HG03571 (cell line): ENCODE measurements at regions not wholly inside any gene's neighbourhood (a gene's known extent, or its start where the extent isn't known, plus 50 kb on each side); places are given as distances from the start of the nearest gene placed in this dataset.
A peak's percentile ranks its signal among the peaks of the same experiment; 100 is the strongest.
"Not testable (repeated sequence)": the region's sequence is repeated elsewhere in the genome, so short reads cannot be mapped to it uniquely, and the experiment has no call there.

Experiments
- ATAC-seq: cut with Tn5 transposase; IDR thresholded peaks from one replicate; pipeline ENCODE4 v1.9.1; 2021; ENCODE audit not compliant: unreplicated experiment

- no peak for ATAC-seq
Observed at GRCh38 chr6:51289041-51289440, 470.4 kb downstream of the TFAP2B start.

- ATAC-seq = no peak
Observed at GRCh38 chr6:51292659-51293058, 474.0 kb downstream of the TFAP2B start.

DNA sequence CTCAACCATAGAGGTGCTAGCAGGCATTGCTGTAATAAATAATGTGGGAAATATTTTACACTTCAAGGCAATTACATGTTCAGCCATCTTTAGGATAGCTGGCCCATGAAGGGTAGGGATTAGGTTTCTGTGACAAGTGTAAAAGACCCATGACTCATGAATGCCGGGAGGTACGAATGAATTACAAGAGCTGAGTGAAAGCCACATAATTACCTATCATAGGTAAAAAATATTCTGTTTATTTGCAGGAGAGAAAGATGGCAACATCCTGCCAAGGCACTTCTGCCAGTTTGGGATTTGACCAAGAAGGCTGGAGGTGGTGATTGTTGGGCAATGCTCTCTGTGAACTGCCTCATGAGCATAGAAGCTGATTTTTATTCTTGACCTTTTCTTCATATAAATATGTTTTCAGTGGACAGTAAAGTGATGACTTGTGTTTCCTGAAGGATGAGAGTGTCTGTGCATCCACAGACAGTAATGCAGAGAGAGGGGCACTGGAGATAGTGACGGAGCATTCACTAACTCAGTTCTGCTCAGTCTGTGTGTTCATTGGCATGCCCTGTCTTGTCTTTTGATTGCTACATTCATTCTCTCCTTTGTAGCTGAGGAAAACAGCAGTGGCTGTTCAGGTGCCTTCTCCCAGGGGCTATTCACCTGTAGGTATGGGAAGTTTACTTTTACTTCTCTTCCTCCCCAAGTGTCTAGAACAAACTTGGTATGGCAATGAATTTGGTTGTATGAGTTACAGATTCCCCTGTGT lies 481.1 kb downstream of the TFAP2B start:
- no peak for ATAC-seq

- ATAC-seq = no peak
Observed at GRCh38 chr6:51300510-51300909, 481.8 kb downstream of the TFAP2B start.

GRCh38 chr6:51301962-51302361 lies 483.3 kb downstream of the TFAP2B start:
- ATAC-seq = no peak

DNA sequence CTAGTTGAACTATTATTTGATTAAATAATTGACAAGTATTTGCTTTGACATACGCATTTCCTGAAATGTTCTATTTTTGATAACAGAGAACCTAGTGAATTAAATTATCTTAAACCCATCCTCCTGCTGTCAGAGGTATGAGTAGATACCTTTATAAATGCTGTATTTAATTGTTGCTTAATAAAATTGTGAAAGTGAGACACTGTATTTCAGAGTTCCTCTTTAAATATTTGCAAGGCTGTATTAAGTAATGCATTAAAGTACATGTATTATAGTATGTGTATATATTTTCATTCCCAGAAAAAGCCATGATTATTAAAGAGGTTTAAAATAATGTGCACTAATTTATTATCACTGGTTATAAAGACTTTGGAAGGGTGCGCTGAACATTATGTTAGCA lies 483.8 kb downstream of the TFAP2B start:
- ATAC-seq = no peak

DNA sequence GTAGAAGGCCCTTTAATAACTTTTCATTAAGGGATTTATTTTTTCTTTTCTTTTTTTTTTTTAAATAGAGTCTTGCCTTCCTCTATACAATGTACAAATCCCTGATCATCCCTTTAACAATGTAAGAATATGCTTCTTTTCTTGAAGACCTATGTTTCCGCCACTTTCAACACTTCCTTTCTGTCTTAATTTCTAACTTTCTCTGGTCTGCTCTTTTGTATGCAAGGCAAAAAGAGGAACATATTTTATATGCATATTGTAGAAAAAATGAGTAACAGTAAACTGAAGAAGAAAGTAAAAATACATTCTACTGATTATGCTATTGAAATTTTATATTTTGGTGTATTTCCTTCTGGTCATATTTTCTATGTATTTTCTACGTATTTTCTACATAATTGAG lies 484.7 kb downstream of the TFAP2B start:
- no peak for ATAC-seq

DNA sequence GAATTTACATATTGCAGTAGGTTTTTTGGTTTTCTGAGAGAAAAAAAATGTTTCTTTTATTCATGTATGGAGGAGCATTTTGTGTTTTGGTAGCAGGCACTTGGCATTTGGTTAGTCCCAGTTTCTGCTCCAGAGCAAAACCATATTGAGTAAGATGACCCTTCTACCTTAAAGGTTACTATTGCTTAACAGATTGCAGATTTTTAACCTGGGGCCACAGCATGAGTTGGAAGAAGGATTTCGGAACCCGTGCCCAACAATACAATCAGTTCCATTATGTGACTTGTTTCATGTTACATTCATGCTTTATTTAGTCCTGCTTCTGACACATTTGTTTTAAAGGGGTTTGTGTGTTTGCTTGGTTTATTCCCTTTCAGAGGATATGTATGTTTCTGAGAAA lies 496.3 kb downstream of the TFAP2B start:
- no peak for ATAC-seq

DNA sequence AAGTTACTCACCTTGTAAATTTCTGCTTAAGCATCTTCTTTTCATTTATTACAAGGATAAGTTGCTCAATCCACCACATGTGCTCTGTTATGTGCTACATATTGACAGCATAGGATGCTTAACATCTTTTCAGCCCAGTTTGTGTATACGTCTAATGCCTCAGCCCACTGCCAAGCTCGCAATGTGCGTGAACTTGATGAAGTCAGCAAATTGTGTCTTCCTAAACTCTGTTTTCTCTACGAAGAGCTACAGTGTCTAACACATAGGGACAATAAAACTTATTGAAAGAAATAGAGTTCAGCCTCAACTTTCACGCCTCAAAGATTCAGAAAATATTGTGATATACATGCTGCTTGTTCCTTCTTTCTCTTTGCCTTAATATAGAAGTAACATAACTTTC lies 500.0 kb downstream of the TFAP2B start:
- ATAC-seq = no peak

GRCh38 chr6:51321477-51321876 lies 502.8 kb downstream of the TFAP2B start:
- not testable (repeated sequence) for ATAC-seq

- no peak for ATAC-seq
Observed at GRCh38 chr6:51322505-51322904, 503.8 kb downstream of the TFAP2B start.

DNA sequence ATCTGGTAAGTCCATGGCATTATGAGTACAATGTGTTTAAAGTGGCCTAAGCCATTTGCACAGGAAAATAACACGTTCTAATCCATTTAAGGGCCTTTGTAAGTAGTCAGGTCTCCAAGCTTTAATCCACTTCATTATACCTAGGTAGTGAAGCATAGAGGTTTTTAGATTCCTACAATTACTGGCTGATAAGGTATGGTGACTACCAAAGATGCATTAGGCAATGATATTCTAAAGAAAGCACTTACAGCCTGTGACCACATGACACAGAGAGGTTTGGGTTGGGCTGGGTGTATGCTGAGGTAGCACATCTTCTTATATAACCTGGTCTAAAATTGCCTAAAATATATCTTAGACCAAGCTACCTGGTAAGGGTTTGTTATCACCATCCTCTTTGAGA lies 504.4 kb downstream of the TFAP2B start:
- ATAC-seq = no peak

- no peak for ATAC-seq
Observed at GRCh38 chr6:51330971-51331370, 512.3 kb downstream of the TFAP2B start.

GRCh38 chr6:51335543-51335942 lies 516.9 kb downstream of the TFAP2B start:
- no peak for ATAC-seq

DNA sequence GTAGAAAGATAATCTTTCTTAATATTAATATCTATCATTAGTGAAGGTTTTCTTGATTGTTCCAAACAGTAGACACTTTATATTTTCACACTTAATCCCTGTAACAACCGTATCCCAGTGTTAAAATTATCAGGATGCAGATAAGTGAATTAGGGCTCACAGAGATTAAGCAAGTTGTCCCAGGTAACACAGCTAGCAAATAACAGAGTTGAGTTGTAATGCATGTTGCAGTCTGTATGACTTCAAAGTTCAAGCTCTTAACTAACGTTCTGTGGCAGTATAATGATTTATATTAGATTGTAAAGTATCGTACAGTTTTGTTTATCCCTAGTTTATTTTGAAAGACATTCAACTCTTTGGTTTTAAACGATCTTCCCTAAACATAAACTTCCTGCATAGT lies 517.5 kb downstream of the TFAP2B start:
- ATAC-seq = no peak

DNA sequence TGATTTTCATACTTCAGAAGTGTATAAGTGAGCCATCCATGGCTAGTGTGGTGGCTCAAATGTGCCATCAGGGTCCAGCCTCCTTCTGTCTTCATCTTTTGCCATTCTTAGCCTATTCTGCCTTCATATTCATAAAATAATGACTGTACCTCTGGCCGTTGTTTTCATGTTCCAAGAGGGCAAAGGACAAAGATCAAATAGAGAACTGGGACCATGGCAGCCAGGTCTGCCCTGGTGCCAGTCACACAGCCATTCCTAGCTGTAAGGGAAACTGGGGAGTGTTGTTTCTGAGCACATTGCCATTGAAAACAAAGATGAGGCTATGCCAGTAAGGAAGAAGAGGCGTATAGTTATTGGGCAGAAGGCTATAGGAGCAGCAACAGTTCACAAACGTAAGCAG lies 518.6 kb downstream of the TFAP2B start:
- ATAC-seq = no peak

DNA sequence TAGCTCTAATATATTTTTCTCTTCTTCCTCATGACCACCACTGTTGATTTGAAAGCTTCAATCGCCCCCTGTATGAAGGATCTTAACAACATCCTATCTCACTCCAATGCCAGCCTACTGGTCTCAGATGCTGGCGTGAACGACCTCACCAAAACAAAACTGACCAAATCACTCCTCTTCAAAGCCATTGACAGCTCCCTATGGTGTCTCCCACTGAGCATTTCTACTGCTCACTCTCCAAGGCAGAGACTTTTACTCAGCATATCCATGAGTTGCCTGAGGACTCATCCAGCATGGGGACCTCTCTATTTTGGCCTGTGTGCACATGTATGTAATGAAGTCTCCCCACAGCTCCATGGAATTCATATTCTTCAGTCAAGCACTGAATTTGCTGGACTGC lies 520.4 kb downstream of the TFAP2B start:
- no peak for ATAC-seq

GRCh38 chr6:51339728-51340127 lies 521.1 kb downstream of the TFAP2B start:
- ATAC-seq = no peak

GRCh38 chr6:51342393-51342792 lies 523.7 kb downstream of the TFAP2B start:
- ATAC-seq = no peak

DNA sequence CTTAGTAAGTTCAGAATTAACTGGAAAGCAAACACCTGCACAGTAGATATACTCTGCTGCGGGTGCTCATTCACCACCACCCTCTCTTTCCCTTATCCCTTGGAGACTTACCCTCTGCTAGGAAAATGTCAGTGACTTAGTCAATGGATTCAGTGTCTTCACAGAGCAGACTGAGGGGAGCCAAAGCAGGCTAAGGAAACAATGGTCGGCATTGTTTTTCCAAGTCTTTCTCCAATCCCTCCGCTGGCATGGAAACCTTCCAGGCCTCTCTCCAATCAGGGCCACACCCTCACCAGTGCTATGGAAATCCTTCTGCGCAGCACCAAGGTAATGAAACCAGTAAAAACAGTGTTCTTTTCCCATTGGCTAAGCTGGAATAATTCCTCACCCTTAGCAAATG lies 531.2 kb downstream of the TFAP2B start:
- ATAC-seq = no peak

DNA sequence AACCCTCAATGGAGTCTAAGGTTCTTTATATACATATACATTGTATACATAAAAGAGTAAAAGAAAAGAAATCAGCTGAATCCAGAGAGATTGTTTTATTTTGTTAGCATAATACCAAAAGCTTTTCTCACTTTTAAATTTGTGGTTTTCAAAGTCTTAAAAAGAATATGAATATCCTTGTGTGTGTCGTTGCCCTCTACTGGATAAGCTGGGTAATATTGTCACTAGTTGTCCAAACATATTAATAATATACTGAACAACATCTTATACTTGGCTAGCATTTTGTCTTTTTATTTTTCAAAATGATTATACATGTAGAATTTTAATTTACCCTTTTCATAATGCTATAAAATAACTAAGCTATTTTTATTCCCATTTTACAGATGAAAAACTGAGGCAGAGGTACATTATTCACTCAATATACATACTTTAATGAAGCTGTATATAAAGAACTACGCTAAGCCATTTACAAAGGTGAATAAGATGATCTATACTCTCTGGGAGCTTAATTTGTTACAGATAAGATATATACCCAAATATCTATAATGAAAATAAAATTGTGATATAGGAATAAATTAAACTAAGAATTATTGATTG lies 531.7 kb downstream of the TFAP2B start:
- ATAC-seq = peak; percentile 51

GRCh38 chr6:51352506-51353029 lies 533.9 kb downstream of the TFAP2B start:
- ATAC-seq = no peak

- no peak for ATAC-seq
Observed at GRCh38 chr6:51360287-51360686, 541.6 kb downstream of the TFAP2B start.
